GM18499 (cell line): ENCODE measurements at regions not wholly inside any gene's neighbourhood (a gene's known extent, or its start where the extent isn't known, plus 50 kb on each side); places are given as distances from the start of the nearest gene placed in this dataset.
"Not testable (repeated sequence)": the region's sequence is repeated elsewhere in the genome, so short reads cannot be mapped to it uniquely, and the experiment has no call there.

Source experiments
- ATAC-seq: cut with Tn5 transposase; IDR thresholded peaks from one replicate; pipeline ENCODE4 v1.9.1; 2021; ENCODE audit warnings: moderate number of reproducible peaks; ENCODE audit not compliant: insufficient read depth, unreplicated experiment

DNA sequence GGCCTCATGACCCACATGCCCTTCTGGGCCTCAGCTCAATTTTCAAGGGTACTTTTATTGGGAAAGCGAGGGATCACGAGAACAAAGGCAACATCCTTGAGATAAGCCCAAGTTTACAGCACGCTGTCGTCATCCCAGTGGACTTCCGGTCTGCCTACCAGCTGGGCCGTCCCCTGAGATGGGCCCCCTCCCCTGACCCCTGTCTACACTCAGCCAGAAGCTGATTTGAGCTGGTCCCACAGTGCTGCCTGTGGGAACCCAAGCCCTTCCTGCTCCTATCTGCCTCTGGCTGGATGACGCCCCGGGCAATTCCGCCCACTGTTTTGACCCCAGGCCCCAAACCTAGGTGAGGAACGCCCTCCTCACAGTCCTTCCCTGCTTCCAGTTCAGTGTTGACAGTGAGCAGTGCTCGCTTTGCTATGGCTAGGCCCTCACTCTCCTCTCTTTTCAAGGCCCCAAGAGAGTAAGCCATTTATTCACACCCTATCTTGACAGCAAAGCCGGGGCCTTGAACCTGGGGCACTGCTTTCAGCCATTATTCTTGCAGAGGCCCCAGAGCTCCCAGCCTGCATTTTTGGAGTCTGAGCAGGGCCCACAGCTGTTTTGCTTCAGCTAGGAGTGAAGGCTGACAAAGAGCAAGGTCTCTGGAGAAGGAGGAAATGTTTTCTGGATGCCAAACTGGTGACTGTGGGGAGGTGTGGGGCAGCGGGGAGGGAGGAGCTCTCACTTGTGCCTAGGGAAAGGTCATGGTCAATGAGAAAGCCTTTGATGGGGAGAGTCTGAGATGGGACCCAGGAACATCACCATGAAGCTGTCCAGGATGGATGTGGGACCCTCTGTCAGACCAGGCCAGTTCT is 164.6 kb upstream of the BCOR start:
- ATAC-seq = no peak

DNA sequence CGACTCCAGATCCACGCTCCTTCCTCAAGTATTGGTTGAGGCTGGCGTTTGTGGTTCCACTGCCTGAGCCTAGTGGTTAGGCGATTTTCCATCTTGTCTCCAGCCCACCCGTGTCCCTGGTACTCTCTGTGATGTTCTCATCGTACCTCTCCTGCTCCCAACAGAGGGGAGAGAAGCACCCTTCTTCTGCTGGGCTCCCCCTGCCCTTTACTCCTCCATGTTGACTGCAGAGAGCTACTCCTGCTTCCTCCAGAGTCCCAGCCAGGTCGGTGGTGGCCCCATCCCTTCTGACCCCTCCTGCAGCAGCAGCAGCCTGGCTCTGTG is 164.0 kb upstream of the BCOR start:
- ATAC-seq = no peak

DNA sequence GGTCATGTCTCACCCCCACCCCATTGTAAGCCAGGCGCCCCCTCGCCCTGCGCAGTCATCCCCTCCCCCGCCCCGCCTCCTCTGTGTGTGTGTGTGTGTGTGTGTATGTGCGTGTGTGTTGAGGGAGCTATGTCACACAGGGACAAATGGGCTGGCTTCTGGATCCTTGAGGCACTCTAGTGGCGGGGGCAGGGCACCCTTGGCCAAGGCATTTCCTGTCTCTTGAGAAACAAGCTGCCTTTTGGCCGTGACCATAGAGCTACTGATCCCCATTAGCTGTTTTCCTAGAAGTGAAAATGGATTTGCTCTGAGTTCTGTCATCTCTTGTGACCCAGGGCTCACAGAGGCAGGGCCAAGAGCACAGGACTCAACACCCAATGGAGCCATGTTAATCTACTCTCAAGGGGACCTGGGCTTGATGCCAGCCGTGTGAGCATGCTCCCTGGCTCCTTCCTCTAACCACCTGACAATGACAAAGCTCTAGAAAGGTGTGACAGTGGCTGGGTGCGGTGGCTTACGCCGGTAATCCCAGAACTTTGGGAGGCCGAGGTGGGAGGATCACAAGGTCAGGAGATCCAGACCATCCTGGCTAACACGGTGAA is 162.5 kb upstream of the BCOR start:
- ATAC-seq = no peak

DNA sequence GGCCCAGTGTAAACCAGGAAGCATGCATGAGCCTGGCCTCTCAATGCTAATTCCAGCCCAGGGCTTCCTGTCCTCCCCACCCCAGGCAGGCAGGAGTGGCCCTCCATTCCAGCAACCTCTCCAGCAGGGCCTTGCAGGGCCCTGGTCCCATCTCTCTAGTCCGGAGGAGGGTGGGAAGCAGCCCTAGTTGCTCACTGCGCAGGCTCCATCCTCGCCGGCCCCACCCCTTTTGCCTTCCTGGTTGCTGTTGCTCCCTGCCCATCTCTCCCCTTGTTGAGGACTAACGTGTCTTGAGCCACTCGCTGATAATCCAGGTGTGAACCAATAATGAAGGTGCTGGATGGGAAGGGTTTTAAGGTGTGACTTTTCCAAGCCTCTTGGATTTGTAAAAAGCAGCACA is 161.2 kb upstream of the BCOR start:
- no peak for ATAC-seq

DNA sequence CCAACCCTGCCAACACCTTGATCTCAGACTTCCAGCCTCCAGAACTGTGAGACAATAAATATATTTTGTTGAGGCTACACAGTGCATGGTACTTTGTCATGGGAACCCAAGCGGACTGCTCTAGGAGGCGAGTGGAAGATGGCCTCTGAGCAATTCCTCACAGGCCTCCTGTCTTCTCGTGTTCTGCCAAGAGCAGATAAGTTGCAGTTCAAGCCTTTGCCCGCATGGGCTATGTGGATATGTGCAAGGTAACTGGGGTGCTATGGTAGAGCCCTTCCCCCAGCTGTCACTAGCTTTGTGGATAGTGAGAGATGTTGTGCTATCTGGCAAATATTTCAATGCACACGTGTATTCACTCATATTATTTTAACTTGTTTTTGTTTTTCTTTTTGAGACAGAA is 156.0 kb upstream of the BCOR start:
- ATAC-seq = no peak

DNA sequence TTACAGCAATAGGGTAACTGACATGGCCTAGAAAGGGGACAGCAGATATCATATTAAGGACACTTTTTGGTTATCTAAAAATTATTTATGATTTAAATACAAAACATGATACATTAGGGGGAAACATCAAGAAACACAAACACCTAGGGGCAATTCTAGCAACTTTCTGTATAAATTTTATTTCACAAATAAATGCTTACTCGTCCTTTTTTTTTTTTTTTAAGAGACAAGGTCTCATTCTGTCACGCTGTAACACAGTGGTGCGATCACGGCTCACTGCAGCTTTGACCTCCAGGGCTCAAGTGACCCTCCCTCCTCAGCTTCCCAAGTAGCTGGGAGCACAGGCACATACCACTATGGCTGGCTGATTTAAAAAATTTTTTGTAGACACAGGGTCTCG is 151.8 kb upstream of the BCOR start:
- ATAC-seq = no peak

DNA sequence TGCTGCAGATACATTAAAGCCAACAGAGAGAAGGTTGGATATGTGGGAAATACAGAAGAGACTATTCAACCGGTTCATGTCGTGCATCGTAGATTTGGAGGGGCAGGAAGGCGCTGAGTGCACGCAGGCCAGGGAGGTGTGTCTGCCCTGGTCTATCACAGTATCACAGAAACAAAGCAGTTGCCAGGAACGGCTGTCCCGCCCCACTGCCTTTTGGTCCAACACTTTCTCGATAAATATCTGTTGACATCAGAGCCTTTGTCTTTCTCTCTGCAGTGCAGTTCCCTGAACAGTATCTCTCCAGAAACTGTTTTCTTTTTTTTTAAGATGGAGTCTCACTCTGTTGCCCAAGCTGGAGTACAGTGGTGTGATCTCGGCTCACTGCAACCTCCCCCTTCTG is 151.1 kb upstream of the BCOR start:
- no peak for ATAC-seq

DNA sequence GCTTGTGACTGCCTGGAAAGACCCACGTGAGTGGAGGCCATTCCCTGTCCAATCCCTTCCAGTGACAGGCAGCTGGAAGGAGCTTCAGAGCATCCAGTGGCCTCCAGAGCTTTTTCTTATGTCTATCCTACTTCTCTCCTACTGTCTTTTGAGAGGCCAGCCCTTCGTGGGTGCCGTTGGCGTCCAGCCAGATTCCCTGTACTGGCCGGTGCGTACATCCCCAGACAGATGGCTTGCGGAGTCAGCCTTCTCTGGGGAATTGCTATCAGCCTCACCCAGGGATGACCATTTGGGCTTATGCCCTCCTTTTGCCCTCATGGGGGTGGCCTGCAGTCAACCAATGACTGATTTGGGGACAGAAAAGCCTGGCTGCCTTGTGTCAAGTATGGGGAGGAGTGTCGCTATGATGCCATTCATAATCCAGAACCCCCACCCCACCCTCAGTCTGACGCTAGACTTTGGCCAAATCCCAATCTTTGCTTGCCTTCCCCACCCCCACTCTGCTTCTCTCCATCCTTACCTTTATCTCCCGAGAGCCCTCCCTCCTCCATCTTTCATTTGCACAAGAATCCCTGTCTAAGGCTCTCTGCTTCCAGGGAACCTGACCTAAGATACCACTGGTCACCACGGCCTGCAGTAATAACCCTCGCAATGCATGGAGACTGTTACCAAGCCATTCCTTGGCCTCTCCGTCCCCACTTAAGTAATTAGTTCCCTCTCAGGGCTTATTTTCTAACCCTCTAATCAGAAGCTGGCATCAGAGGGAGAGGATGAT is 150.3 kb upstream of the BCOR start:
- no peak for ATAC-seq

DNA sequence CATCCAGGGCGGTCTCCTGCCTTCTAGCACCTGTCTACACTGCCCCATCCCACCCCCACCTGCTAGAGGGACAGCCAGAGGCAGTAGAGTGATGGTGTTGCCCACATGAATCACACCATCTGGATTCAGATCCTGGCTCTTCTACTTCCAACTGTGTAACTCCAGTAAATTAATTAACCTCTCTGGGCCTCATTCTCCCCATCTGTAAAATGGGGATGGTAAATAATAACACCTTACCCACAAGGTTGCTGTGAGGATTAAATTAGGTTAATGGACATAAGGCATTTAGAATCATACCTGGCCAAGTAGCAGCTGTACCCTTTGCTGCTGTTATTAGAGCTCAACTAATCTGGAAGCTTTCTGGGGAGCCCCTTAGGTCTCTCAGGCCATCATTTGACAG is 149.6 kb upstream of the BCOR start:
- no peak for ATAC-seq

DNA sequence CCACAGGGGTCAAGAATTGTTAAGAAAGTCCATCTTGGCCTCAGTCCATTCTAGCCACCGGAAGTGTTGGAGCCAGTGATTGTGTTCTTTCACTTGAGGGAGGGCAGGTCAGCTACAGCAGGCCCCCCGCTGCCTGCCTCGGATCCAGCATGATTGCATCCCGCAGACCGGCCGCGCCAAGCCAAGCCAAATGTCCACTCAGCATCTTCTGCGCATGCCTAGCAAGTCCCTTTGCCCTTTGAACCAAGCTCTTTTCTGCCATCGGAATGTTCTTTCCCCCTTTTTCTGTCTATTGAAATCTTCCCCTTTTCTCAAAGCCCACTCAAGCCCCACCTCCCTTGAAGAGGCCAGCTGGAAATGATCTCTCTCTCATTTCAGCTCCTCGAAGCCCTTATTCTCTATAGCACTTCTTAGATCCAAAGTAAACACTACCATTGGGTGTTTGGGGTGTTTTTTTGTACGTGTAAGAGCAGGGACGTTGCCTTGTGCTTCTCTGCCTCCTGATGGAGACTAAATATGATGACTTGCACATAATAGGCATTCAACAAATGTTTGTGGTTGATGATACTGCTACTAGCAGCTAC is 147.8 kb upstream of the BCOR start:
- no peak for ATAC-seq

DNA sequence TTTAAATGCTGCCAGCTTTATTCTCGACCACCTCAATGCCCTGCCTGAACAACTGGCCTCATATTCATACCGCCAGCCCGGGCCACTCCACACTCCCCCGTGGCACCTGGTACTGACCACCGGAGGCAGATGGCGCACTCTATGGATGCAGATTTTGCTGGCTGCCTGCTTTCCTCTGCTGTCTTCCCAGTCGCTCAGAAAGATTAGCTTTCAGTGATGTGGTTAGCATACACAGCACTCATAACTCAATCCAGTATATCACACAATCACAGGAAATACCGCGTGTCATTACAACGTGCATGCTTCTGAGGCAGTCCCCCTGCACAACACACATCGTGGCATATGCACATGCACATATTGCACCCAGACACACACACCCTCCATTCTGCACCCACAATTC is 147.2 kb upstream of the BCOR start:
- ATAC-seq = no peak

DNA sequence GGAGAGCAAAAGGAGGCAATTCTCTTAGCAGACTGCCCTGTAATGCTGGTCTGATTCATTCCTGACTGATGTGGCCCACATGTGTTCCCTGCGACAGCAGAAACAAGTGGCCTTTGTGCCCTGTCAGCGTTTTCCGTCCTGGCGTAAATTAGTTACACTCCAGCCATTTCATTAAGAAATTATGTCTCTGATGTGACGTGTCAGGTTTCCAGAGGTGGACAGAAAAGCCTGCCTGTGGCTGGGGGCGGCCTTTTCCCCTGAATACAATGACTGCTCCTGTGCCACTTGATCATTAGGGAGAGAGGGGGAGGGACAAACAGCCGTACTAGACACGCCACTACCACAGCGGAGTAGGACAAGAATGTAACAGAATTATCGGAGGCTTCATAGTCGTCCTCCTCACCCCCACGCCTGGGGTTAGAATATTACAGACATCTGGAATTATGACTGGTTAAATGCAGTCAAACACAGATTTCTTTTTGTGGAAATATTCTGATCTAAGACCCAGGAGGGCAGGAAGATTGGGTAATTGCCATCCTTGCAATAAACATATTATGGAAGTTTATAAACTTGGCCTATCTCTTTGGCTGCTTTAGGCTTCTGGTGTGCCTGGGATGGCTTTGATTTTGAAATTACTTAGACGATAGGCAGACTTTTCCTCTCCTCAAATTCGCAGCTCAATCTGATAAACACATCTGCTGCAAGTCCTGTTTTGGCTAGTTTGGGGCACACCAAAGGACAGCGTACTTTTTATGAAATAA is 146.2 kb upstream of the BCOR start:
- no peak for ATAC-seq

DNA sequence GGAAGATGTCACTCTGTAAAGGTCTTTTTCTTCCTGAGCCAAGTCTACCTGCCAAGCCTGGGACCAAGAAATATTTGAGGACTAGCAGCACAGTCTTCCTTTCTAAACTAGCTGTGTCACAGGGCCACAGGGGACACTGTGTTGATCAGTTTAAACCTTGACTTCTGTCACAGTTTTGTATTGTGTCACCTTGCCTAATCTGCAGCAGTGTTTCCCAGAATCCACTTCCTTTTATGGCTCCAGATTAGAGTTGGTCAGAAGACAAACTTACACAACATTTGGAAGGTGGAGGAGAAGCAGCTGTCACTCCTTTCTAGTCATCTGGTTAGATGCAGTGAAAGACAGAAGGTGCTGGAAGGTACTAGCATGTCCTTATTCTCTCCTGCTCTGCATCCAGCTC is 143.1 kb upstream of the BCOR start:
- no peak for ATAC-seq

DNA sequence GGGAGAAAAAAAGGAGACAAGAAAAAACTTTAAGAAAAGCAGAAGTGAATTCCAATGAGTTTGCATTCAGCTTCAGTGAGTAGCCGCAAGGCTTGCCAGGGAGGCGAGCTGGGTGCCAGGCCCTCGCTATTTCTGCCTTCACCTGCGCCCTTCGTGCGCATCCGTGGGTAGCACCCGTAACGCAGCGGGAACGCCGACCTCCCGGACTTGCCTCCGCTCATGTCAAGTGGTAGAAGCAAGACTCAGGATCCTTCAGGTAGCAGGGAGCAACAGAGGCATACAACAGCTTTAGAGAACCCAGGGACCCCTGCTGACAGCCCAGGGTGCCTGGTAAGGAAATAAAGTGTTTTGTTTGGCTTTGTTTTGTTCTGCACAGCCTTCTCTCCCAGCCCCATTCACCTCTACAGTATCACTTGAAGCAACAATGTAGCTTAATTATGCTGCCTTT is 140.0 kb upstream of the BCOR start:
- no peak for ATAC-seq

DNA sequence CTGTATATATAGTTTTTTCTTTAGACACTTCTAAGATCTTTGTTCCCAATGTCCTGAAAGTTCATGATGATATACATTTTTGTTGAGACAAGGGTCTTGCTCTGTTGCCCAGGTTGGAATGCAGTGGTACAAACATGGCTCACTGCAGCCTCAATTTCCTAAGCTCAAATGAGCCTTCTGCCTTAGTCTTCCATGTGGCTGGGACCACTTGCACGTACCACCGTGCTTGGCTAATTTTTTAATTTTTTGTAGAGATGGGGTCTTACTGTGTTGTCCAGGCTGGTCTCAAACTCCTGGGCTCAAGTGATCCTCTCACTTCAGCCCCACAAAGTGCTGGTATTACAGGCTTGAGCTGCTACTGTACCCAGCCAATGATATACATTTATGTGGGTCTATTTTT is 132.9 kb upstream of the BCOR start:
- ATAC-seq = no peak

DNA sequence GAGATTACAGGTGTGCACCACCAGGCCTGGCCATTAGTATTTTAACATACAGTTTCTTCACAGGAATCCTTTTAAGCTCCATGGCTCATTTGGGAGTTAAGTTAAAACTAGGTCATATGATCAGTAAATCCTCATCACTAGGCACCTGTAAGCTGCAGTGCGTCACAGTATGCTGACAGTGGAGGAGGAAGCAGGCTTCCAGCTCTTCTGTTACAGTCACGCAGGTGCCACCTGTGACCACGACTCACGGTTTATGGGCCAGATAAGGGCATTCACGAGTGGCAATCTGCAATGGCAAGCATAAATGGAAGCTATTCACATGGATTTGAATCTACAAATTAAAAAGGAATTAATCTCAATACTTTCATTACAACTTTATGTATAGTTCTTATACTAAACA is 129.4 kb upstream of the BCOR start:
- no peak for ATAC-seq

DNA sequence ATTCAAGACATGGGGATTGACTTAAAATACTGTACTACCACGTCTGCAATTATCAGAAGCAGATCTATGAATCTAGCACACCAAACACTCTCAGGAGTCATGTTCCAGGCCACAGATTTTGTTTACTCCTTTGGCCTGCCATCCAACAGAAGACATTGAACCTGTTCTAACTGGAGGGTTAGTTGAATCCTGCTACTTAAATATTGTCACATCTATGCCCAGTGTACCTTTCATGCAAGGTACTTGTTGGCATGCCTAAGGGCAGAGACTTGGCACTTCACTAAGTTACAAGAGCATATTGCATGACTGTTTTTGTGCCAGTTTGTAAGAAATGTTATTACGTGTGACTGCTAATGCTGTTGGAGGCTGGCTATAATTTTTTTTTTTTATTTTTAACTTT is 126.9 kb upstream of the BCOR start:
- ATAC-seq = no peak

DNA sequence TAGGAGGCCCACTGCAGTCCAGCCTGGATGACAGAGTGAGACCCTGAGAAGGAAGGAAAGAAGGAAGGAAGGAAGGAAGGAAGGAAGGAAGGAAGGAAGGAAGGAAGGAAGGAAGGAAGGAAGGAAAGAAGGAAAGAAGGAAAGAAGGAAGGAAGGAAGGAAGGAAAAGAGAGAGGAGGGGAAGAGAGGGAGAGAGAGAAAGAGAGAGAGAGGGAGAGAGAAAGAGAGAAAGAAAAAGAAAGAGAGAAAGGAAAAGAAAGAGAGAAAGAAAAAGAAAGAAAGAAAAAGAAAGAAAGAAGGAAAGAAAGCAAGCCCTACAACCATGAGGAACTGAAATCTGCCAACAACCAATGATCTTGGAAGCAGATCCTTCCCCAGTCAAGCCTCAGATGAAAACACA is 124.9 kb upstream of the BCOR start:
- ATAC-seq = not testable (repeated sequence)

DNA sequence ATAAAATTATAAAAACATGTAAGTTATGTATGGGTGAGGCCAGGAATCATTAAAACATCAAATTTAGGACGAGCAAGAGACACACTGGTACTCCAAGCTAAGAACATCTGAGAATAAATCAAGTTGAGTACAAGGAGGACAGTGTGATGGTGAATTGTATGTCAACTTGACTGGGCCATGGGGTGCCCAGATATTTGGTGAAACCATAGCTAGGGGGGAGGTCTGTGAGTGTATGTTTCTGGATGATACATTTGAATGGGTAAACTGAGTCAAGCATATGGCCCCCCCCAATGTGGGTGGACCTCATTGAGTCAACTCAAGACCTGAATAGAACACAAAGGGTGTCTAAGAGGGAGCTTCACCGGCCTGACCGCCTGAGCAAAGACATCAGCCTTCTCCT is 115.3 kb upstream of the BCOR start:
- ATAC-seq = no peak

DNA sequence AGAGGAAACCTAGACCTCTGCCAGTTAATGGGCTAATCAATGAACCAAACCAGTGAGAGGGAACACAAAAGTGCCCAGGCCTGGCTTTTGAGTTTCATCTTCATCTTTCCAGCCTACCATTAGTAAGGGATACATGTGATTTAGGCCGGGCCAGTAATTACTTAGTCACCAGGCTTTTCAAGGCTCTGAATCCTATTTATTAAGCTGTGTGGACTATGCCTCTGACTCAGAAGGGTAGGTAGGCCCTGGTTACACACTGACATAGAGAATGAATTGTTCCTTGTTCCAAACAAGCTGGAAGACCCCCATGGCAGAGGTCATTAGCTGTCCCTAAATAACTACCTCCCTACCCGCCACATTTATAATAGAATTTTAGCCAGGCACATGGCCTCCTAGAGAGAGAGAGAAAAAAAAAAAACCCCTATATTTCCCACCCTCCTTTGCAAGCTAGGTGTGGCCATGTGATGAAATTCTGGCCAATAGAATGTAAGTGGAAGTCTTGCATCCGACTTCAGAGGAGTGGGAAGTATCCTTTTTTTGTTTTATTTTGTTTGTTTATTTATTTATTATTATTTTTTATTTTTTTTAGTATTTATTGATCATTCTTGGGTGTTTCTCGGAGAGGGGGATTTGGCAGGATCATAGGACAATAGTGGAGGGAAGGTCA is 112.3 kb upstream of the BCOR start:
- no peak for ATAC-seq
